DMS114 treated with DMSO at 0.1 percent for 48 hours (cell line): ENCODE measurements at regions not wholly inside any gene's neighbourhood (a gene's known extent, or its start where the extent isn't known, plus 50 kb on each side); places are given as distances from the start of the nearest gene placed in this dataset.
"Not testable (repeated sequence)": the region's sequence is repeated elsewhere in the genome, so short reads cannot be mapped to it uniquely, and the experiment has no call there.

Source experiments
- DNase-seq: peaks from one replicate; lab custom pipeline; 2025; ENCODE audit not compliant: unreplicated experiment; lab: John Stamatoyannopoulos, UW

- DNase-seq, result no peak
These were observed 144.2 kb downstream of the HLX start for GRCh38 chr1:221023482-221023881.

DNA sequence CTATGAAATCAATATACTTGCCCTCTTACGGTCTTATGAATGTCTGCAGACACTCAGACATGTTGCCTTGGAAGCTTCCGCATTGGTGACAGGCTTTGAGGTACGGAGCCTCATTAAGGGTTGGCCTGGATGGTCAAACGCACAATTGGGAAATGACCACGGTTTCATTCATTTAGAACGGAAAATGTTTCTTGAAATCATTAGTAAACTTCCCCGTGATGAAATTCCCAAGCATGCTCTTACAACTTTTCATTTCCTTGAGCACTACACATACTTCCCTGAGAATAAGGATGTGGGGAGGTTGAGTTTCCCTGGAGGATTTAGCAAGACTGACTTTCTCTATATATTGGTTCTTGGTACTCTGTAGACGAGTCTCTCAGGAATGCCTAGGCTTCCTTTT, 146.3 kb downstream of the HLX start:
- DNase-seq, result no peak

DNA sequence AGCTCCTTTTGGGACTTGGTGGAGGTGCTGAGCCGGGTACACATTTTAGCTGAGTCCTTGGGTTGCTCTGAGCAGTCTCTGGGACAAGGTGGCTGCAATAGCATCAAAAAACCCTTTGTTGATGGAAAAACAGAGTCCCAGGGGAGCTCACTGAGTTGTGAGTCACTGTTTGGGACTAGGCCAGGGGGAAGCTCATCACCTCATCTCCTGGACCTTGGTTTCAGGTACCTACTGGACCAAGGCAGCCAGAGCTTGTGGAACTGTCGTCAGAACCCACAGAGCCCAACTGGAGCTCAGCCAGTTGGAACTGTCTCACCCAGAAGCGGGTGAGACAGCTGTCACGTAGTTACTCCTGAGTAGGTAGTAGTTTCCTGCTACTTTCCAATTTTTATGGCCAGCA, 146.7 kb downstream of the HLX start:
- no peak for DNase-seq

GRCh38 chr1:221029981-221030649, 150.9 kb downstream of the HLX start:
- DNase-seq, result no peak

DNA sequence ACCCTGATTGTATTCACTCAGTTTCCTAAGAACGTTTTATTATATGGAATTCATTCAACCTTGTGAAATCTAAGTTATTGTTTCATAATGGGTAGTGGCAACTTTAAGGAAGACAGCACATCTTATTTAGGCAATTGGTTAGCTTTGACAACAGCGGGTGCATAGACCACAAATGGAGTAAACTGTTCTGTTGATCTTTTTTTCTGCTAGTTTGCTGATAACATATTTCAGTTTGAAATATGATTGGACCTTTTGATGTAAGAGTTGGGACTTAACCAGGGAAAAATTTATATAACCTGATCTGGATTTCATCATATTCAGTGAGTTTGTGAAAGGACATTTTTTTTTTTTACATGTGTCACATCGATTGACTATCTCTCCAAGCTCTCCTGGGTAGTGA, 151.7 kb downstream of the HLX start:
- DNase-seq, result no peak

DNA sequence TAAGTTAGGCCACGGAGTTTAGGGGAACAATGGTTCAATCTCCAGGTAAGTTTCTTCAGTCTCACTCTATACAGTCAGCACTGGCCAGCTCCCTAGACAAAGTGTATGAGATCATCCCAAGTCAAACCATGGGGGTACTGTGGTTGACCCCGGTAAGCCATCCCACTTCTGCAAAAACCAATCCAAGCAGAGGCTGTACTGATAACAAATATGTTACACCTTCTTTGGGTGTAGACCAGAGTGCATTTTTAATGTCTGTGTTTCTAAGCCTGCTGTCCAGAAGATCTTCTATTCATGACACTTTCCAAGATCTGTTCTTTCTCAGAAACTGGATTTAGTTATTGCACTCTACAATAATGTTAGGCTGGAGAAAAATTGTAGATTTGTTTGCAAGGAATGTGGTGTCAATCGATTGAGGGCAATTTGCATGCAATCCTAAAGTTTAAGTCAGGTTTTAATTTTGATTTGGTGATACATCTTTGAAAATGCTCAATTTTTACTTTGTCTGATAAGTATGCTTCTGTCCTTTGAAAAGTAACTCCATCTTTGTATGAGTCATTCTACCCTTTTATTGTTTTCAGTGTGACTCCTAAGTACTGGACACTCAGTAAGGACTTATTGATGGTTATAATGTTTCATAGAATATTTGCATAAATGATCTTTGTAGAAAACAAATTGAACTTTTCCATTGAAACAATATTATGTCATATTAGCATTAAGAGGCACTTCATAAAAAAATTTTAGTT, 152.4 kb downstream of the HLX start:
- DNase-seq, result no peak

DNA sequence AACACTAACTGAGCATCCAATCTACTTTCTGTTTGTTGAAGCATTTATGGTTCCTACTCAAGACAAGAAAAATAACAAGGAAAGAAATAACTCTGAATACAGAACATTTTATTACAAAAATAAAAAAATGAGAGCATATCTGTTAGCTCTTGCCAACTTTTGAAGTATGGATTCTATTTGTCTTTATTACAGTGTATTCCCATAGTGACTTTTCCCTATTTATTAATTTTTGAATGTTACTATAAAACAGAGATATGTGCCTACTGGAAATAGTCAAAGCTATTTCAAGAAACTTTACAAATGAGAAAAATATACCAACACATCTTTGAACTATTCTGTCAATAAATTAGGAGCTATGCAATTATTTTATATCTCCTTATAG, 153.0 kb downstream of the HLX start:
- DNase-seq, result no peak

- no peak for DNase-seq
These were observed 153.5 kb downstream of the HLX start for GRCh38 chr1:221032637-221033280.

GRCh38 chr1:221035662-221036153, 156.5 kb downstream of the HLX start:
- DNase-seq, result no peak

DNA sequence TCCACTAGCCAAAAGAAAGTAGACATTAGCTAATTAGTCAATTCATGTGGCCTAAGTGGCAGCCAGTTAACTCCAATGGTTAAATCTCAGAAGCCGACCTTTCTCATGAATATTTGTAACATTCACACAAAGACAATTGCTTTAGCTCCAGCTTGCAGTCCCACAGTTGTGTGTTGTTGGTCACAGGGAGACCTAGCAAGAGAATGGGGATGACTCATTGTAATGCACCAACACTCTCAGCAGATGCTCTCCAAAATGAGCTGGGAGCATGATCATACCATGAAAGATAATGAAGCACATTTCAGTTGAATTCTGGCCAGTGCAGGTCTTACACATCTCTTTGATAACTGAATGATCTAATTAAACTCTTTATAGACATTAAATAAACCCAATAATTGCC, 160.4 kb downstream of the HLX start:
- no peak for DNase-seq

DNA sequence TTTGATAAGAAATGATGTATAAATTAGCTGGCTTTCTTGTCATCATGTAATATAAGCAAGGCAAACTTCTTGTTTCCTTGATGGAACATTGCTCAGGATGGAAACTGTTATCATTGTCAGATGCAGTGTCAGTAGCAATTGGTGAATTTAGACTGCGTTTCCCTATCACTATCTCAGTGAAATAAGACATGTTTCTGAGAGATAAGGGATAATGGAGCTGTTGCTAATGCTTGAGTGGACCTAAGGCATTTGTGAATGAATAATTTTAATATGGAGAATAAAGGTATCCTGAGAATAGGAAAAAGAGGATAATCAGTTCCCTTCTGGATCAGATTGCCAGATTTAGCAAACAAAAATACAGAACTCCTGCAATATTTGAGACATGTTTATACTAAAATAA, 160.9 kb downstream of the HLX start:
- no peak for DNase-seq

GRCh38 chr1:221040691-221041285, 161.5 kb downstream of the HLX start:
- DNase-seq, result no peak

- no peak for DNase-seq
These were observed 165.3 kb downstream of the HLX start for GRCh38 chr1:221044538-221044937.

DNA sequence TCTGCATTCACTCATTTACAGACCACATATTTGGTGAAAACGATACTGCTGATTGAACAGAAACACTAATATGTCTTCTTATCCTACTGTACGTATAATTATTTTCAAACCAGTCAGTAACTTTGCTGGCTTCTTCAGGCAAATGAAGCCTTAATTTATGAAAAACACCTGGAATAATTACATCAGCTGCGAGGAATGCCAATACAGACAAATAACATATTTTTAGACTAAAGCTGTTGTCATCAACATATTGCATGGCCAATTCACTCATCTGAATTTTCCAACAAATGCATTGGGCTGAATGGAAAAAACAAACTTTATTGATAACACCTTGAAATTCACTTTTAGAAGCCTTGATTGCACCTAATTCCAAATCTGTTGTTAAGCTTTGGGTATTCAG, 165.9 kb downstream of the HLX start:
- DNase-seq, result no peak

DNA sequence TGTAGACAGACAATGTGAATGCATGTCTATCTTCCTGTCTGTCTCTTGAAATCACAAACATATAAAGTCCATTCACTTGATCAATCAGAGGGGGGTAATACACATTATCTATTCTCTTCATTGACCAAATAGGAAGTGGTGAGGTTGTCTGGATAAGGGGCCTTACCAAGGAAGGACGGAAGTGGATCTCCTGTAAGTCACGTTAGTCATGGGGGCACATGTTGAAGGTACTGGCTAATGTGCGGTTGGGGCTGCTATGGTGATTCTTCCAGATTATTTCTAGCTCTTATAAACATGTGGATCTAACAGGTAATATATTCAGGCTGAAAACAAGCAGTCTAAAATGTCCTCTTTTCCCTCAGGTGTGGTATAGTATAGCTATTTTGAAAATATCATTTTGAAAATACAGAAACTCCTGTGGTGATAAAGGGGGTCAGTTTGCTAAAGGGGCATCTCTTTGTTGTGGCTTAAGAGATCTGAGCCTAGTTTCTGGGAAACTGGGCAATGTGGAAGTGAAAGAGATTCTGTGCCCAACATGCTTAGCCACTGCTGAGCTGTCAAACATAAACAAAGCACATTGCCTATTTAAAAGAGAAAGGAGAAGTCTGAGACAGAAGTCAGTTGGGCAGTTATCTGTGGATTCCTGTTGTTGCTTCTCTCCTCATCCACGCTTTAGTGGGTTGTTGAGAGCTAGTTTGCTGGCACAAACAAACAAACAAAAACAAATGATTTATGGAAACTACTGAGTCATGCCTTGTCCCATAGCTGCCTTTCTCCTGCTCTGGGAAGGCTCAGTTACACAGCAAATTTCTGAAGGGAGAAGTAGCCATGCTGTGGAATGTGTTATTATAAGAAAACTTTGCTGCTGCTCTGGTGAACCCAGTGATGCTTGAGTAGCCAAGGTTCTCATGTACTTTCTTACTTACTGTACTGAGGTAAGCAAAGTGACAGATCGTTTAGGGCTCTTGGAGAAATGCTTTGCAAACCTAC, 166.9 kb downstream of the HLX start:
- DNase-seq, result no peak

- not testable (repeated sequence) for DNase-seq
These were observed 172.1 kb downstream of the HLX start for GRCh38 chr1:221051391-221051790.

DNA sequence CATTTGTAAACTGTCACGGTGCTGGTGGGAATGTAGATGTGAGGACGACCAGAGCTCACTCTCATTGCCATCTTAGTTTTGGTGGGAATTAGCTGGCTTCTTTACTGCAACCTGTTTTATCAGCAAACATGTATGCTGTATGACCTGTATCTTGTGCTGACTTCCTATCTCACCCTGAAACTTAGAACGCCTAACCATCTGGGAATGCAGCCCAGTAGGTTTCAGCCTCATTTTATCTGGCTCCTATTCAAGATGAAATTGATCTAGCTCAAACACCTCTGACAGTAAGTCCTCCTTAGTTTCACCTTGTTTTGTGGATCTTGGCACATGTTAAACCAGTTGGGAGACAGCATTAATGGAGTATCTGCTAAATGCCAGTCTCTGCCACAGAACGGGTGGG, 174.6 kb downstream of the HLX start:
- DNase-seq, result no peak

DNA sequence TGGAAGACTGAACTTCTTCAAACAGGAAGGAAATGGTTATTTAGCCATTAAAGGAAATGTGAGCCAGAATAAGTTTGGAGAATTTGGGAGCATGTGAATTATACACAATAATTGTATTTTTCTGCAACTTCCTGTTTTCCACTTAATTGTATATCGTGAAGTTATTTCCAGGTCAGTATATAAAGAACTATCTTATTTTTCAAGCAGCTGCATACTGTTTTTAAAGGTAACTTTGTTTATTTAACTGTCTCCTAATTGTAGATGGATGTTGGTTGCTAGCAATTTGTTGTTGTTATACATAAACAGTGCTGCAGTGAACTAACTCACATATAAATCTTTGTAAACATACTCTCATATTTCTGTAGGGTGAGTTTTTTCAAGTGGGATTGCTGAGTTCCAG, 180.3 kb downstream of the HLX start:
- DNase-seq, result no peak

GRCh38 chr1:221063651-221064050, 184.4 kb downstream of the HLX start:
- no peak for DNase-seq

DNA sequence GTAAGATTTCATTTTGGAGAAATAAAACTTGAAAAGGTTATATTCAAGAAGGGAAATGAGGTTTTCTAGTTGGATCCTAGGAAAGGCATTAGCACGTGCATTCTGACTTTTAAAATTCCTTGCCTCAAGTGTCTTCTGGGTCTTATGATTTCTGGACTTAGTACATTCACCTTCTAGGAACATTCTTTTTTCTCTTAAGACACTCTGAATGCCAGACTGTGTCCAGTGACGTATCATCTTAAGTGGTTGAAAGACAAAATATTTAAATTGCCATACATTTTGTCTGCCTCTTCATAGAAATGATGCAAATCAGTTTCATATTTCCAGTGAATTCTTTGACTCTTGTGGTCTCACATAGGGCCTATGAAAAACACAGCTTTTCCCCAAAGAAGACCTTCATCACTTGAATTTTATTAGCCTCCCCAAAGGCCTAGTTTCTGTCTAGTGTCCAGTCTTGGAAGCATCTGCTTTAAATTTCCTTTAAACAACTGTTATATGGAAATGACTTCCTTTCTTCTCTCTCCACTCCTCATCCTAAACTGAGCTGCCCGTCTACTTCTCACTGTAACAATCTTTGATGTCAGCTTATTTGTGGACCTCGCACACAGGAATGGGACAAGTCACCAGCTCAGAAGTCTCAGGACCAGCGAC, 187.2 kb downstream of the HLX start:
- DNase-seq, result no peak
